ENCODE measurements at regions not wholly inside any gene's neighbourhood (a gene's known extent, or its start where the extent isn't known, plus 50 kb on each side); places are given as distances from the start of the nearest gene placed in this dataset.
A peak's percentile ranks its signal among the peaks of the same experiment; 100 is the strongest.
"Not testable (repeated sequence)": the region's sequence is repeated elsewhere in the genome, so short reads cannot be mapped to it uniquely, and the experiment has no call there.

DNA sequence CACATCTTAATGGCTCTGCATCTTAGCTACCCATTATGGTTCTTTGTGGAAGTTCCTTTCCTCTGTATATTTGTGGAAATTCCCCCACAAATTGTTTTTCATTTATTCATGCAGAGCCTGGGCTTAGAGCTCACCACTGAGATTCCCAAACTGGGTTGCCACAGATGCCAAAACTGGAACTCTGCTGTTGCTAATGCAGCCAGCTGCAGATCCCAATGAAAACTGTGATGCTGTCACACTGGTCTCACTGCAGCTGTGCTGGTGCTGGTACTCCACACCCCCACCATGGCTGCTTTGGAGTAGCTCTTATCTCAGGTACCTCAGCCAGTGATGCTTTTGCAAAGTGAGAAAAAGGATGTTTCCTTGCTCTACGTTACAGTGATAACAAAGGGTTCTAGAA lies 87.7 kb downstream of the DCK start:
- DNase-seq (ENCODE audit: low spot score) (no peak), FAIRE-seq (no peak)

DNA sequence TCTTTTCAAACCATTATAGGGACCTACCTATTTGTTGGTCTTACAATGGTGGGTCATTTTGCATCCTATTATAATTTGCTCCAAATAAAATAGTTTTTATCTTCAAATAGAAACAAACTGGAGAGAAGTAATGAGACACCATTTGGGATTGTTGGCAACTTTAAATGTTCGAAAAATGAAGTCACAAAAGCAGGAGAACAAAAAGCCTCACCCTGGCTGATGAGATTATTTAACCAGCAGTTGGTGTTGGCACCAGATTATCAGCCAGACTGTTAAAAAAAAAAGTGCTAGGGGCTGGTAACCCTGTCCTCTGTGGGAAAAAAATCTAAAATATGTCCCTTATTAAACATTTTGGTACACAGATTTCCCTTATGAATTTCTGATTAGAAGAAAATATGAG lies 100.3 kb downstream of the DCK start:
- FAIRE-seq, result no peak

DNA sequence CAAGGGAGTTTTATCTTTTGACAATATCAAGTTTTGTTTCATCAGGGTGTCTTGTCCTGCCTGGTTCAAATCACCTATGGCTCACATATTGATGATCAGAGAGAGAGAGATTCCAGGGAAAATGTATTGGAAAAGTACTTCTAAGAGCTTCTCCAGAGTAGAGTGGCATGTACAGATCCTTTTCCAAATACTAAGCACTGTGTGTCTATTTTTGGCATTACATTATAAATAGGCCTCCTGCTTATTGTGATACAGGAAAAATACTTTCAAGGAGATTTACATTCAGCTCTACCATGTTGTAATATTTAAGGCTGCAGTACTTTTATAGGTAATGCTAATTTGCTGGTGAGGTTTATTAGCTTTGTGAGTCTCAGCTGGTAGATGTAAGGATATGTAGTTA lies 100.8 kb downstream of the DCK start:
- no peak for FAIRE-seq
- DNase-seq (ENCODE audit: low spot score), result no peak

More for the DNA sequence above, 100.3 kb downstream of the DCK start:
- DNase-seq (ENCODE audit: low spot score), result no peak

DNA sequence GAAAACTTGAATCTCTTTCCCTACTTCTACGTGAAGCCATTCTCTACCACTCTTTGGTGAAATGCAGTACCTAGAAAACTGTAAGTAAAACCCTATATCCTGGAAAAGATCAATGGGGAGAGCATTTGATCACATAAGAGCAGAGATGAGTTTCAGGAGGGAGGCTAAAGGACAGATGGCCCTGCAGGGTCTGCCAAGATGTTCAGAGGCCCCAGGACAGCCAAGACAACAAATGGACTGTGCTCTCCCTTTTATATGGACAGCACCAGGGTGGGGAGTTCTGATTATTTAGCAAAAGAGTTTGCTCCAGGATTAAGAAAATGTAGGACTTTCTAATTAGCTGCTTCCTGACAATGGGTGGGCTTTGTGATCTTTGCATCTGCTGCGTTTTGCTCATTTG lies 101.7 kb downstream of the DCK start:
- no peak for FAIRE-seq
- no peak for DNase-seq (ENCODE audit: low spot score)

DNA sequence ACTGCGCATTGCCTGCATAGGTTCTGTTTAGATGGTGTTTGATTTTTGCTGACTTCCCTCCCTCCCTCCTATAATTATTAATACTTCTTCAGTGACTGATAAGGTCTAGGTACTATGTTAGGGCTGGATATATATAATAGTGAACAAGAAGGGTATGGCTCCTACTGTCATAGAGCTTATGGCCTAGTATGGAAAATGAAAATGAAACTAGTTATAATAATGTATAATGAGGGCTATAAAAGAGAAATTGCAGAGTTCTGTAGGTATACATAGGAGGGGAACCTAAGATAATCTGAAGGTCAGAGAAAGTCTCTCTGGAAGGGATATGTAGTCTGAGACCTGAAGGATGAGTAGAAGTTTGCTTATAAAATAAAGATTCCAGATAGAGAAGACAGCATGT lies 102.1 kb downstream of the DCK start:
- no peak for DNase-seq (ENCODE audit: low spot score)
- no peak for FAIRE-seq

DNA sequence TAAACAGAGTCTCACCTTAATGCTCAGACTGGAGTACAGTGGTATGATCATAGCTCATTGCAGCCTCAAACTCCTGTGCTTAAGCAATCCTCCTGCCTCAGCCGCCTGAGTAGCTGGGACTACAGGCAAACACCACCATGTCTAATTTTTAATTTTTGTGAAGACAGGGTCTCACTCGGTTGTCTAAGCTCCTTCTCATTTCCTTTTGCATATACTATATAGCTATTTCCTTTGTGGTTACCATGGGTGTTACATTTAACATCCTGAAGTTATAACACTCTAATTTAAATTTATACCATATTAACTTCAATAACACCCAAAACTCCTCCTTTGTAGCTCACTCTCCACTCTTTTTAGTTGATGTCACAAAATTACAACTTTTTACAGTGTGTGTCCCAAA lies 114.3 kb downstream of the DCK start:
- FAIRE-seq, result no peak

DNA sequence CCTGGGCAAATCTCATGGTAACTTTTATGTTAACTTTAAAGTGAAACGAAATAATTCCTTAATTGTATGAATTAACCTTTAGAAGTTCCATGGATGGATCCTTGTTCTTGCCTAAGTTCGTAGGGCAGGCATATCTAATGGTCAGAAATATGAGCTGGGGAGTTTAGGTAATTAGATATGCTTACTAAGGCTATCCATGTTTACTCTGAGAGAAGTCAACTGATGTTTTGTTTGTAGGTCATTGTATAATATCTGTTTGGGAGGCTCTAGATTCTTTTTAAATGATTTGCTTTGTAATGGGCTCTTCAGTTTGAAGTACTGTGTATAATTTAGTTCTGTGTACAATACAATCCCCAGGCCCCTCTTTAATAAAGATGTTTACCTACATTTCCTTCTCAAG lies 117.0 kb downstream of the DCK start:
- FAIRE-seq (no peak), DNase-seq (ENCODE audit: low spot score) (no peak)

More for the DNA sequence above, 114.3 kb downstream of the DCK start:
- DNase-seq (ENCODE audit: low spot score), result no peak

DNA sequence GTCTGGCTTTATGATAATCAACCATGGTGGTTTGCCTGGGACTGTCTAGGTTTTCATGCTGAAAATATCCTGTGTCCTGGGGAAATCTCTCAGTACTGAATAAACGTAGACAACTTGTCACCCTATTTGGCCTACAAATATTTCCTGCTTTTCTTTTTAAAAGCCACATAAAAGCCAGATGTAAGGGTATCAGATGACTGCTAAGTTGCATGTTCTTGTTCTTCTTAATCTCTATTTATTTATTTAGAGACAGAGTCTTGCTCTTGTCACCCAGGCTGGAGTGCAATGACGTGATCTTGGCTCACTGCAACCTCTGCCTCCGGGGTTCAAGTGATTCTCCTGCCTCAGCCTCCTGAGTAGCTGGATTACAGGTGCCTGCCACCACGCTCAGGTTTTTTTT lies 117.7 kb downstream of the DCK start:
- FAIRE-seq; DNase-seq (ENCODE audit: low spot score): not testable (repeated sequence)

DNA sequence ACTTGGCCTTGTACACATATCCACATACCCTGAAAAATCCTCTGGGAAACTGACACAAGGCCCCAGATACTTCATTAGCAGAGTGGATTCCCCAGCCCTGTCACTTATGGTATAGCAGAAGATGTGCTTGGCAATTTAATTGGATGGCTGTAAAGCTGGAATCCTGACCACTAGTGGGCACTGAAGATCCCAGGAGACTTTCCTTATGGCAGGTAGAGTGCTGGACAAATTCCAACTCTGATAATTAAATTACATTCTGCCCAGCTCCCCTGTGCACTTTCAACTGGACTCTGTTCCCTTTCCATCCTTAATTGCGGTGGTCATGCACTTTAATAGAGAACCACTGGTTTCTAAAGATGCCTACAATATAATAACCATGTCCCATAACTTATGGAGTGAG lies 119.8 kb downstream of the DCK start:
- no peak for FAIRE-seq
- DNase-seq (ENCODE audit: low spot score), result no peak

DNA sequence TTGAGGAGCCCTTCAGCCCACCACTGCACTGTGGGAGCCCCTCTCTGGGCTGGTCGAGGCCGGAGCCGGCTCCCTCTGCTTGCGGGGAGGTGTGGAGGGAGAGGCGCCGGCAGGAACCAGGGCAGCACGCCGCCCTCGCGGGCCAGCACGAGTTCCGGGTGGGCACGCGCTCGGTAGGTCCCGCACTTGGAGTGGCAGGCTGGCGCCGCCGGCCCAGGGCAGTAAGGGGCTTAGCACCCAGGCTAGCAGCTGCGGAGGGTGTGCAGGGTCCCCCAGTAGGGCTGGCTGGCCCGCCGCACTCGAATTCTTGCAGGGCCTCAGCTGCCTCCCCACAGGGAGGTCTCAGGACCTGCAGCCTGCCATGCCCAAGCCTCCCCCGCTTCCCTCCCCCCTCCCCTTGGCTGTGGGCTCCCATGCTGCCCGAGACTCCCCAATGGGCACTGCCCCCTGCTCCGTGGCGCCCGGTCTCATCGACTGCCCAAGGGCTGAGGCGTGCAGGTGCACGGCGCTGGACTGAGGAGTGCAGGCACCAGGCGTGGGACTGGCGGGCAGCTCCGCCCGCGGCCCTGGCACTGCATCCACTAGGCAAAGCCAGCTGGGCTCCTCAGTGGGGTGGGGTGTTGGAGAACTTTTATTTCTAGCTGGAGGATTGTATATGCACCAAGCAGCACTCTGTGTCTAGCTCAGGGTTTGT lies 127.5 kb downstream of the DCK start:
- FAIRE-seq, result no peak
- no peak for DNase-seq (ENCODE audit: low spot score)

DNA sequence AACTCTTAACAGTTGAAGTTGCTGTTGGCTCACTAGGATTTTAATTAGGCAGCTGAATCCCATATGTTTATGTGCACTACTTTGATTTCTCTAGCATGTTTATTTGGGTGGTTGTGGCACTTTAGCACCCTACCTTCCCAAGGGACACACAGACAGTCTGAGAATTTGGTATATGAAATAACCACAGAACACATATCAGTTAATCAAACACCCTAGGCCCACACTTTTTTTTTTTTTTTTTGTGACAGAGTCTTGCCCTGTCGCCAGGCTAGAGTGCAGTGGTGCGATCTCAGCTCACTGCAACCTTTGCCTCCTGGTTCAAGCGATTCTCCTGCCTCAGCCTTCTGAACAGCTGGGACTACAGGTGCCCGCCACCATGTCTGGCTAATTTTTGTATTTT lies 130.5 kb downstream of the DCK start:
- DNase-seq (ENCODE audit: low spot score) (no peak), FAIRE-seq (no peak)

DNA sequence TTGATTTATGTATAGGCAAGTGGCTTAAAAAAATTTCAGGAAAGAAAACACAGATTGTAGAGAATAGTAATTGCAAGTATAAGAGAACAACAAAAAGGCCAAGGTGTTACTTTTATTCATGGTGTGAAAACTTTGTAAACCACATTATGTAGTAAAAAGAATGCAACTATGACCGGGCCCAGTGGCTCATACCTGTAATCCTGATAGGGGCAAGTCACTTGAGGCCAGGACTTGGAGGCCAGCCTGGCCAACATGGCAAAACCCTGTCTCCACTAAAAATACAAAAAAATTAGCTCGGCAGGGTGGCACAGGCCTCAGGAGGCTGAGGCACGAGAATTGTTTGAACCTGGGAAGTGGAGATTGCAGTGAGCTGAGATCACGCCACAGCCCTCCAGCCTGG lies 131.7 kb downstream of the DCK start:
- DNase-seq (ENCODE audit: low spot score) (no peak), FAIRE-seq (no peak)

DNA sequence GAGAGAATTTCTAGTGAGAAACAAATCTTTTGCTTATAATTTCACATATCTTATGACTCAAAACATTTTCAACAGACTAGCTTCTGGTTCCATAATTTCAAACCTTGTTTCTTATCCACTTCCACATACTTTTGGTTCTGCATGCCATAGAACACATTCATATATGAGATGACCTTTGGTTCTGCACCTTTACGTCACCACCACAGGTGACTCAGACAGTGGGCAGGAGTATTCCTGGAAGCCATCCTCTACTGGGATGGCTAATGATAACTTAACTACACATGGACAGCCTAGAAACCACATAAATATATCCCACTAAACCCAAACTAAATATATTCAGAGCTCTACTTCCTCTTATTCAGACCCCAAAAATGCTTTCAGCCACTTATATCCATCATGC lies 133.3 kb downstream of the DCK start:
- FAIRE-seq (peak; percentile 98), DNase-seq (ENCODE audit: low spot score) (peak; percentile 96)

DNA sequence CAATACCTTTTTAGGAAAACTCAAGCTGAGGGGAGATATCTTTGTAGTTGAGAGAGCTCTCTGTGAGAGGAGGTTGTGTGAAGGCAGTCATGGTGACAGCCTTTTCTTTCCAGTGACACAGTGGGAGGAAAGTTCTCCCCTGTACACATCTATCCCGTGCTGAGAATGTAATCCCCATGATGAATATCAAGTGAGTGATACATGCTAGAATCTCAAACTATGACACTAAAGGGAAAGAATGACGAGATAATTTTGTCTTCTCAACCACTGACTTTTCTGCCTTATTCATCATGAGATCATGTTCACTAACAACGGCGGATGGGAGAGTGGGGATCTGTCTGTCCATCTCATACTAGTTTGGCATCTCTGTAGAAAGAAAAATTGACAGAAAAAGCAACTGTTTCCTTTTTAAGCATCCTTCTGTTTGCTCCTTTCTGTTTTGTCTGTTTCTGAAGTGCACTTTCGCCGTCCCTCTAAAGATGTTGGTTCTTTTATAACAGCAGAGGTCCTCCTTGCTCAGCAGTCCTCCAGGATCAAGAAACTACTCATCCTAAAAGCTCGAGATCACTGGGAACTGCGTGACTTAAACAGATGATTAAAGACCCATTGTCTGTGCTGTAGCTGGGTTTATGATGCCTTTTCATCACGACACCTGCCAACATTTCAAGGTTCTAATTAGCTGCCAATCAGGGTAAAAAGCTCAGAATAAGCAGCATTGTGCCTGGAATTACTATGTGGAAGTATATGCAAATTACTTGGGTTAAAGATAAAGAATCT lies 137.6 kb downstream of the DCK start:
- peak; percentile 84 for DNase-seq (ENCODE audit: low spot score)

DNA sequence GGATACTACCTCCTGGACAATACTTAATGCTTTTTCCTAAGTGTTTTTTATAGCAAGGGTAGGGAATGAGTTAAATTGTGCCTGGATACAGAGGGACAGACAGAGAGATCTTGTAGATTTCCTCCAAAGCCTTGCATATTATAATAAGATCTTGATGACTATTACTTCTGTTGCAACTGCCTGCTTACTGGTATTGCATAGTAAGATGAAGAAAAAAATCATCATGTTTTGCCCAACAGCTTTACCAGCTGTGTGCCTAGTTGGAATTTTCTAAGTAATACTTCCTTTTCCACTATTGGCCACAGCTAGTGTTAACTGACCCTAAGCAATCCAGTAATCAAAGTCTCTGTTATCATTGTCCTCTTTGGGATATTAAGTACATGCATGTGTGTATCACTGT lies 139.0 kb downstream of the DCK start:
- DNase-seq (ENCODE audit: low spot score) (no peak), FAIRE-seq (no peak)

More for the DNA sequence above, 137.6 kb downstream of the DCK start:
- FAIRE-seq, result peak; percentile 65

DNA sequence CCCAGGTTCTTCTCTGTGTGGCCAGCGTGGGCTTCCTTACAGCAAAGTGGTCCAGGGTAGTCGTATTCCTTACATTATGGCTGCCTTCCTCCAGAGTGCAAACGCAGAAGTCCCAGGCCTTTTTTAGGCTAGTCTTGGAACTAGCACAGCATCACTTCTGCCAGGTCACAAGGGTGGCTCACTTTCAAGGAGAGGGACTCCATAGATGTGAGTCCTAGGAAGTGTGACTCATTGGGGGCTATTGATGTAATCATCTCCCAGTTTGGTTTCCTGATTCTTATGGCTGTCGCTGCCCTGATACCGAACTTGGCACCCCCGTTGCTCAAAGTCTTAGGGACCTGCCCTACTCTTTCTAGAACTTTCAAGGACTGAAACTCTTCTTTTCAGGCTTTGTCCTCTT lies 140.0 kb downstream of the DCK start:
- FAIRE-seq (no peak), DNase-seq (ENCODE audit: low spot score) (no peak)

DNA sequence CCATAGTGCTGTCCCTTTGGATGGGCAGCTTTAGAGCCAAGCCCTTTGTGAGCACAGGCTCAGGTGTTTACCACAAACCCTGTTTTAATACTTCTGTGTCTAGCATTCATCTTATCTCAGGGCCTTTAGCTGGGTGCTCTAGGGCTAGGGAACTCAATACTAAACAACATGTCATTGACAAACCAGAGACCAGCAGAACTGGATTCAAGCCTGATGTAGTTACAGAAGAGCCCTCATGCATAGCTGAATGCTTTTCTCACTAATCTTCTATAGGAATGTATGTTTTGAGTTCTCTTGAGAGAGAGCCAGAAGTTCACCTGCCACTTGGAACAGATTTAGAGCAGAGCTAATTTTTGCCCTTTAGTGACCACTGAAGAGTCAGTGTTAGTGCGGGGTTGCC lies 142.6 kb downstream of the DCK start:
- FAIRE-seq, result no peak

DNA sequence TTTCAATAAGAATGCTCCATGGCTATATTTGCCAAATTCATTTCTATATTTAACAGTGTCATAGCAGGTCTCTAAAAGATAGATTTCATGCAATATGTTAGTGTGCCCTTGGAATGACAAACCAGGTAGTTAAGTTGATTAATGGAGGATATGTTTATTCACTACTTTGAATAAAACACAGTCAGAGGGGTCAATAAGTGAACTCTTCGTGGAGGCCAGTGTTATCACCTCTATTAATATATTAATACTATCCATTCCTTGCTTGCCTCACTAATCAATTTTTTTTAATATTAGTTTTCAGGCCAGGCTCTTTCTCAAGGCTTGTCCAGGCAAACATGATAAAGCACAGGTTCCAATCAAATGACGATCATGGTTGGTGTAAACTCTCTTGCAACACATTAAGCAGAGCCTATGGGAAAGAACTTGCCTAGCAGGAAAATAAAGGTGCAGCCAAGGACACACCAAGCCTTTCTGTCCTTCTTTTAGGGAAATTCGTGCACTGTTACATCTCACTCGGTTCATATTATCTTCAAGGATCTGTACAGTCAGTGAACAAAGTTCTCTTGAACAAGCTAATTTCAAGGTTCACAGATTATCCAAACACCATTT lies 144.7 kb downstream of the DCK start:
- DNase-seq (ENCODE audit: low spot score) (no peak), FAIRE-seq (no peak)

More for the DNA sequence above, 142.6 kb downstream of the DCK start:
- DNase-seq (ENCODE audit: low spot score), result no peak

DNA sequence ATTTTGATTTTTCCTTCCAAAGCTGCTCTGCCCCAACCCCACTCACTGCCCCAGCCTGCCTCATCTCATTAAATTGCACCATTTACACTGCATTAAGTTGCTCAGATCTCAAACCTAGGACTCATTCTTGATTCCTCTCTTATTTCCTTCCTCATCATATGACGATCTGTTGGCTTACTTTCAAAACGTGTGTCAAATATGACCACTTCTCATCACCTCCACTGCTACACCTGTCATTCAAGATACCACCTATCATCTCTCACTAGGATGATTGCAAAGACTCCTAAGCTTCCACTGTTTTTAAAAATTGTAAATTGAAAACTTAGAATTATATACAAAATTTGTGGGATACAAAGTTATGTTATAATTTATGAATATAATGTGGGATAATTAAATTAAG lies 147.1 kb downstream of the DCK start:
- FAIRE-seq, result no peak
- DNase-seq (ENCODE audit: low spot score), result no peak

DNA sequence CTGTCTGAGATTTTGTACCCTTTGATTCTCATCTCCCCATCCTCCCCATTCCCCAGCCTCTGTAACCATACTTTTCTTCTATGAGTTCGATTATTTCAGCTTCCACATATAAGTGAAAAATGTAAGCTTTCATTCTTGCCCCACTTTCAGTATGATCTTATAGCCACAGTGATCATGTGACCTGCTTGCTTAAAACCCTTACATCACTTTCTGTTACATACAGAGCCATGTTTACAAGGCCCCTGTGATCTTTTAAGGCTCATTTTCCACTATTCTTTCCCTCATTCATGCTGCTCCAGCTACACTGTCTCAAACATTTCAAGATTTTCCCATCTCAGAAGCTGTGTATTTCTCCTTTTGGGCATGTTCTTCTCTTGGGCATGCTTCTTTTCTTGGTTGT lies 147.7 kb downstream of the DCK start:
- FAIRE-seq, result no peak
- DNase-seq (ENCODE audit: low spot score), result no peak

DNA sequence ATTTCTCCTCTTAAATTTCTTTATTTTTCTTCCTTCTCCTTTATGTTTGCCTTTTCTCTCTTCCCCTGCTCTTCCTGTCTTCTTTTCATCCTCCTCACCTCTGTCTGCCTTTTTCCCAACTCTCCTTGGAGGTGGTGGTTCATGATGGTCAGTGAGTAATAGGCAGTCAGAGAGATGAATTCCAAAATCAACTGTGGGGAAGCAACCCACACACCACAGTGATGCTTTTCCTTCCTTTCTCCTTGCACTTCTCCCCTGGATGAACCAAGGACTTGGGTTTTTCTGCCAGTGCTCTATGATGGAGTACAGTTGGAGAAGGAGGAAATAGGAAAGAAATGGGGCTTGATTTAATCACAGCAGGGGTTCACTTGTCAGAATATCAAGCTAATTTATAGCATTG lies 153.8 kb downstream of the DCK start:
- DNase-seq (ENCODE audit: low spot score) (no peak), FAIRE-seq (no peak)

DNA sequence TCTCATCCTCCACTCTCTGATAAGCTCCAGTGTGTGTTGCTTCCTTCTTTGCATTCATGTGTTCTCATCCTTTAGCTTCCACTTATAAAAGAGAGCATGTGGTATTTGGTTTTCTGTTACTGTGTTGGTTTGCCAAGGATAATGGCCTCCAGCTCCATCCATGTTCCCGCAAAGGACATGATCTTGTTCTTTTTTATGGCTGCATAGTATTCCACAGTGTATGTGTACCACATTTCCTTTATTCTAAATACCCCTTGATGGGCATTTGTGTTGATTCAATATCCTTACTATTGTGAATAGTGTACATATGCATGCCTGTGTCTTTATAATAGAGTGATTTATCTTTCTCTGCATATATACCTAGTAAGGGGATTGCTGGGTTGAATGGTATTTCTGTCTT lies 155.1 kb downstream of the DCK start:
- FAIRE-seq, result no peak
- DNase-seq (ENCODE audit: low spot score), result no peak

DNA sequence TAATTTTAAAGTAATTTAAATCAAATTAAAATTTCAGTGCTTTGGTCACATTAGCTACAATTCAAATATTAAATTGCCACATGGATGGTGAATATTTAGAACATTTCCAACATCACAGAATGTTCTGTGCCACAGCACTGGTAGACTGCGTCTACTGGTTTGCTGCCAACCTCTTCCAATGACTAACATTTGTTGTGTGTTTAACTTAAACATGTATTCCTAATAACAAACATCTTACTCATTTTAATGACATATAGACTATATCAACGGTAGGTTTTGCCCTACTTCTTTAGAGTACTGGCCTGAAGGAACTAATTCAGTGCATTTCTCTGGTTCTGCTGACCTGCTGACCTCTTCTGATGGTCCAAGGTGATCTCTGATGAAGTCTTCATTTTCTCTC lies 157.6 kb downstream of the DCK start:
- no peak for DNase-seq (ENCODE audit: low spot score)
- FAIRE-seq, result no peak

Data from RCC 7860 (cell line).